ENCODE measurements at regions not wholly inside any gene's neighbourhood (a gene's known extent, or its start where the extent isn't known, plus 50 kb on each side); places are given as distances from the start of the nearest gene placed in this dataset.

- no peak overlapping the region for H3K27ac ChIP-seq (replicated peaks in 1 of 4)
- no peaks in the 10 kb centered on the region for H3K4me1 ChIP-seq
- H3K4me3 ChIP-seq: no peak overlapping the region
- H3K36me3 ChIP-seq: no peaks in the 10 kb centered on the region
- TF ChIP-seq POLR2A (IDR thresholded peaks at IDR 0.05; ENCODE audit: low read depth) (no peak), CTCF (IDR thresholded peaks at IDR 0.05) (no peak), EP300 (IDR thresholded peaks at IDR 0.05) (no peak), POLR2AphosphoS5 (IDR thresholded peaks at IDR 0.05) (no peak)
- DNase-seq (ENCODE audit: extremely low spot score): no peak
- intact Hi-C loops (cut with DNase I): no loop called here
- H3K27me3 ChIP-seq: no peaks in the 10 kb centered on the region
- WGBS: 63% methylated on average over 5 of the region's 5 CpGs
- H3K9me3 ChIP-seq: no peaks in the 10 kb centered on the region
Measured at GRCh38 chr12:85363382-85364190, 83.6 kb downstream of the ALX1 start.

GRCh38 chr12:85367936-85368335 lies 87.9 kb downstream of the ALX1 start:
- no peaks in the 10 kb centered on the region for H3K36me3 ChIP-seq
- H3K4me3 ChIP-seq: no peak overlapping the region
- TF ChIP-seq POLR2A (IDR thresholded peaks at IDR 0.05; ENCODE audit: low read depth) (no peak), CTCF (IDR thresholded peaks at IDR 0.05) (no peak), POLR2AphosphoS5 (IDR thresholded peaks at IDR 0.05) (no peak), EP300 (IDR thresholded peaks at IDR 0.05) (no peak)
- H3K4me1 ChIP-seq: no peaks in the 10 kb centered on the region
- no peaks in the 10 kb centered on the region for H3K27me3 ChIP-seq
- H3K9me3 ChIP-seq: no peaks in the 10 kb centered on the region
- intact Hi-C loops (cut with DNase I): no loop called here
- no peak for DNase-seq (ENCODE audit: extremely low spot score)
- H3K27ac ChIP-seq (replicated peaks in 1 of 4): no peak overlapping the region
- 62% methylated on average over 2 of the region's 2 CpGs for WGBS

- Histone ChIP-seq H3K9me3 (no peaks in the 10 kb centered on the region), H3K27ac (replicated peaks in 1 of 4) (no peak overlapping the region), H3K4me1 (no peaks in the 10 kb centered on the region), H3K36me3 (no peaks in the 10 kb centered on the region), H3K27me3 (no peaks in the 10 kb centered on the region), H3K4me3 (no peak overlapping the region)
- WGBS: 73% methylated on average over 4 of the region's 4 CpGs
- no peak for DNase-seq (ENCODE audit: extremely low spot score)
- intact Hi-C loops (cut with DNase I): no loop called here
- TF ChIP-seq POLR2A (IDR thresholded peaks at IDR 0.05; ENCODE audit: low read depth): no peak
- TF ChIP-seq POLR2AphosphoS5 (IDR thresholded peaks at IDR 0.05): no peak
- no peak for TF ChIP-seq CTCF (IDR thresholded peaks at IDR 0.05)
- TF ChIP-seq EP300 (IDR thresholded peaks at IDR 0.05): no peak
Measured at GRCh38 chr12:85369365-85370154, 89.5 kb downstream of the ALX1 start.

- 95% methylated on average over 4 of the region's 4 CpGs for WGBS
- Histone ChIP-seq H3K4me3 (no peak overlapping the region), H3K27ac (replicated peaks in 1 of 4) (no peak overlapping the region), H3K9me3 (no peaks in the 10 kb centered on the region), H3K27me3 (no peaks in the 10 kb centered on the region), H3K36me3 (no peaks in the 10 kb centered on the region), H3K4me1 (no peaks in the 10 kb centered on the region)
- DNase-seq (ENCODE audit: extremely low spot score): no peak
- TF ChIP-seq POLR2AphosphoS5 (IDR thresholded peaks at IDR 0.05) (no peak), EP300 (IDR thresholded peaks at IDR 0.05) (no peak), POLR2A (IDR thresholded peaks at IDR 0.05; ENCODE audit: low read depth) (no peak), CTCF (IDR thresholded peaks at IDR 0.05) (no peak)
- intact Hi-C loops (cut with DNase I): no loop called here
Measured at GRCh38 chr12:85373045-85373444, 93.0 kb downstream of the ALX1 start.

Measured in esophagus muscularis mucosa (tissue), 4 donors.